Stimulated activated CD8-positive, alpha-beta memory T cell treated with anti-CD3 and anti-CD28 coated beads, Interleukin-7, amount 100 ng/mL, for 24 hours (primary cell): ENCODE measurements at regions not wholly inside any gene's neighbourhood (a gene's known extent, or its start where the extent isn't known, plus 50 kb on each side); places are given as distances from the start of the nearest gene placed in this dataset.

Experiments used
- DNase-seq: peaks from one replicate; pipeline ENCODE4 v3.0.0-alpha.2; 2020; ENCODE audit warnings: low read depth

DNA sequence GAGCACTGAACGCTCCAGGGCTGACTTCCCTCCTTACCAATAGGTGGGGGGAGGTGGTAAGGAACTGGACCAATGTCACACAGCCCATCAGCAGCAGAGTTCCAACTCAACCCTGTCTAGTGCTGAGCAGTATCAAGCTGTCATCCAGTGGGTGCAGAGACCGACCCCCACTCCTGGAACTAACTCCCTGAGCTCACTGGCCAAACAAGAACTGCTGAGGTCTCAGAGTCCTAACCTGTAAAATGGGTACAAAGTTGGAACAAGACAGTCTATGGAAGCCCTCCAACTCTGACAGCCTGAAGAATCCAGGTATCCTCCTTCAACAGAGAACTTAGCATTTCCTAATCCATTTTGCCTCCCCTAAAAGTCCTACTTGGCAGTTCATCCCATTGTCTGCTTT is 91.1 kb upstream of the CLMN start:
- DNase-seq, result no peak

DNA sequence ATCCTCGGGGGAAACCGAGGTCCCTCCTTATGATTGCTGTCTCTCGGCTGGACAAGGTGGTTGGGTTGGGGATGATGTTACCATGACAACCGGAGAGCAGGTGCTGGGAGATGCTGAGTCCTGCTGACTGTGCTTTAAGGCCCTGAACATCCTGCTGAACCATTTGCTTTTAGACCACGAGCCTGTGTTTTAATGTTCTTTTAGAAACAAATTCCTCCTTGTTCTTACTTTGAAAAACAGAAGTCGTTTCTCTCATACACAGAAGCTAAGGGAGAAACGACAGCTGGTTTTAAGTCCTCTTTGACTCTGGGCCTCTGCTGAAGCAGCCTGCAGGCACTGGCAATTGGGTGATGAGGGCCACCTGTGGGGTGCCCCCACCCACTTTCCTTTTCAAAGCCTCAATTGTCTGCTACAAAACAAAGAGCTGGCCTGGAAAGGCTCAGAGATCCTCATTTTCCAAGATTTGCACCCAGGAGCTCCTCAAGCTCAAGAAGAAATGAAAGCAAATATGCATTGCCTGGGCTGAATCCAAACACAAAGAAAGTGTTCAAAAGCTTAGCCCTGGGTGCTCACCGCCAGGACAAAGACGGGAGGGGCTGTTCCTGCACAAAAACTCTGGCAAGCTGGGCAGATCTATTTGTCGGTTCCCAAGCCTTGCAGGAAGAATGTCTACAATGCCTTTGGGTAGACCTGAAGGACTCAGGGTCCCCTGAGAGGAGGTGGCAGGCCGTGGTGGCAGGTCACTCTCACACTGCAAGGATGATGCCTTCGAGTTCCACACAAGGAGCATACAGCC is 90.0 kb upstream of the CLMN start:
- no peak for DNase-seq

DNA sequence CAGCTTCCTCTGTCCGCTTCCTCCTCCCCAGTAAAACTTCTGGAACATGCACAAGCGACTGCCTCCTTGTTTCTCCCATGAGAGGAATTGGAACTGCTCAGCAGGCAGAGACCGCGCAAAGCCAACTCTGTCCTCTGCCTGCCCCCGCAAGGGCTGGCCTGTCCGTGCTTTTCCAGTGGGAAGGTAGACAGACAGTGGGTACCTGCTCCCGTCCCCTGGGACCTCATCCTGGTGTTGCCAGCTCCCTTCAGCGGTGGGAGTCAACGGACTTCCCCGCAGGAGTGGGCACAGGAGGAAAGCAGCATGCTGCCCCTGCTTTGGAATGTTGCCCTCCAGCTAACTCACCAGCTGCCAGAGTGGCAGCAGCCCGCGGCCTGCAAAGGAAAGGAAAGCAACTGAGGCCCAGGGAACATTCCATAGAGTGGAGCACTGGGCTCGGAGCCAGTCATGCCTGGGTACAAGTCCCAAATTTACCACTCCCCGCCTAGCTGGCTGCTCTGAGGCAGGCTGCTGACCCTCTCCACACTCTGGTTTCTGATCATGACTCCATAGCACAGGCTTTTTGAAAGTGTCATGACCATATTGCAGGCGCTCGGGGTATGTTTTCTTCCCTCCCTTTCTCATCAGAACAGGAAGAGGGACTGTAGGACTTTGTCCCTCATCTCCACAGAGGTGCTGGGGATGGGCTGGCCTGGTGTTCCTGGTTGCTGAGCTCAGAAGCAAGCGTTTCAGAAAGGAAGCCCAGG is 89.2 kb upstream of the CLMN start:
- DNase-seq, result no peak

DNA sequence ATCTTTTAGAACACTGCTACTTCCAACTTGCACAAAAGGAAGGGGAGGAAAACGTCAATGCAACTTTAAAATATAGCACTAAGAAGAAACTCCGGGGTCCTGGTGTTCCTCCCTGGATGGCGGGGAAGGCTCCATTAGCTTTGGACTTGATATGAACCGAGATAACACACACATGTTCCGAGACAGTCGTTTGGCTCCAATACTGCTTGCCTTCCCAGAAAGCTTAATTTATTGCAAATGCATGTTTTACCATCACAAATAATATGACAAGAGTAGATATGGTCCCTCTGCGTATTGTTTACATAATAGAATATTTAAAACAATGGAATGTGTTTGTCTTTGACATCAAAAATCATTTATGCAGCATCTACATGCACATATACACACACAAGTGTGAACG is 87.6 kb upstream of the CLMN start:
- DNase-seq, result no peak

DNA sequence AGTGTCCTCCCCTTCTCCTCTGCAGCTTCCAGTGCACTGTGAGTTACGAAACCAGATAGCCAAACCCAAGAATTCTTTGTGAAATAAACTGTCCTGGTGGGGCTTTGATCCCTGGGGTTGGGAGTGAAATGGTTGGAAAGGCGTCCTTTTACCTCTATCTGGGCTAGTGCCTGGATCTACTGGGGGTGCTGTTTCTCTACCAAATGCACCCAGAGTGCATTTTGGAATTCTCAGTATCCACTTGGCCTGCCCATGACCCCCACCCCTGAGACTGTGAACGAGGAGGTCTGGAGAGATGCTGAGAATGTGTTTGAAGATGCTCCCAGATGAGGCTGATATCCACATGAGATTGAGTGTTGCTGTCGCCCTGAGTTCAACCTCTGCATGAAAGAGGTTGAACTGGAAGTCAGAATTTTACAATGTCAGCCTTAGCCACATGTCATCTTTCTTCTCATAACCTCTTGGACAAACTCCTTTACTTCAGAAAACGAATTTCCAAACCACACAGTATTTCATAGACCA is 87.1 kb upstream of the CLMN start:
- DNase-seq, result no peak

DNA sequence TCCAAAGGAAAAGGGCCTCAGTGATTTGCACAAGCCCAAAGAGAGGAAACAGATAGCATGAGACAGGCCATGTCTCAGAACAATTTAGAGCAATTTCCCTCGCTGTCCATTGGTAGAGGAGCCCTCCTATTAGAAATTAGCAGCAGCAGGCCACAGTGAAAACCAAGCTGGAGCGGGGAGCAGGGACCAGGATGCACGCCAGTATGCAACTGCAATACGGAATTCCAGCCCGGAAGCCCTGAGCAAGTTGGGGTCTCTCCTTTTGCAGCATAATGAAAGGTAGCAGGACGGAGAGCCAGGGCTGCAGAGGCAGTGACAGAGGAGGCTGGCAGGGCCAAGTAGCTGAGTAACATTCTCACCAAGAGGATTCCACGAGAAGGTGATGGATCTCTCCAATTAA is 84.9 kb upstream of the CLMN start:
- no peak for DNase-seq

DNA sequence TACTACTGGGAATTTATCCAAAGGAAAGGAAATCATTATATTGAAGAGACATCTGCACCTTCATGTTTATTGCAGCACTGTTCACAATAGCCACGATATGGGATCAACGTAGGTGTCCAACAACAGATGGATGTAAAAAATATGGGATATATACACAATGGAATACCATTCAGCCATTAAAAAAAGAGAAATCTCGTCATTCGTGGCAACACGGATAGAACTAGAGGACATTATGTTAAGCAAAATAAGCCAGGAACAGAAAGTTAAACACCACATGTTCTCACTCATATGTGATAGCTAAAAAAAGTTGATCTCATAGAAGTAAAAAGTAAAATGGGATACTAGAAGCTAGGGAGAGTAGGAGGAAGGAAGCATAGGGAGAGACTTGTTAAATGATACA is 82.9 kb upstream of the CLMN start:
- DNase-seq, result no peak

DNA sequence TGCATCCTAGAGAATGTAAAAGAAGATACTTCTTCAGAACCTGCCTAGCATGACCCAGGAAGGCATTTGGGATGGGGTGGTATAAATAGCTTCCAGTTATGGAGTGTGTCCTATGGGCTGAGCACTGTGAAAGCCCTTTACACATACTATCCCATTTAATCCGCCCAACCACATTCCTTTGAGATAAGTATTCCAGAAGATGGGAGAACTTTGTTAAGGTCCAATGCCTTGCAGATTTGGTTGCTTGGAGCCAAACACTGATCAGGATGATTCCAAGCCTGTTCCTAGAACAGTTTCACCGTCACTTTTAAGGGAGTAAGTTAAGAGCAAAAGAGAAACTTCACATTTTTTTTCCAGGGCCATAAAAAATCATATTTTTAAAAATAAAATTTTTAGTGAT is 82.5 kb upstream of the CLMN start:
- no peak for DNase-seq

DNA sequence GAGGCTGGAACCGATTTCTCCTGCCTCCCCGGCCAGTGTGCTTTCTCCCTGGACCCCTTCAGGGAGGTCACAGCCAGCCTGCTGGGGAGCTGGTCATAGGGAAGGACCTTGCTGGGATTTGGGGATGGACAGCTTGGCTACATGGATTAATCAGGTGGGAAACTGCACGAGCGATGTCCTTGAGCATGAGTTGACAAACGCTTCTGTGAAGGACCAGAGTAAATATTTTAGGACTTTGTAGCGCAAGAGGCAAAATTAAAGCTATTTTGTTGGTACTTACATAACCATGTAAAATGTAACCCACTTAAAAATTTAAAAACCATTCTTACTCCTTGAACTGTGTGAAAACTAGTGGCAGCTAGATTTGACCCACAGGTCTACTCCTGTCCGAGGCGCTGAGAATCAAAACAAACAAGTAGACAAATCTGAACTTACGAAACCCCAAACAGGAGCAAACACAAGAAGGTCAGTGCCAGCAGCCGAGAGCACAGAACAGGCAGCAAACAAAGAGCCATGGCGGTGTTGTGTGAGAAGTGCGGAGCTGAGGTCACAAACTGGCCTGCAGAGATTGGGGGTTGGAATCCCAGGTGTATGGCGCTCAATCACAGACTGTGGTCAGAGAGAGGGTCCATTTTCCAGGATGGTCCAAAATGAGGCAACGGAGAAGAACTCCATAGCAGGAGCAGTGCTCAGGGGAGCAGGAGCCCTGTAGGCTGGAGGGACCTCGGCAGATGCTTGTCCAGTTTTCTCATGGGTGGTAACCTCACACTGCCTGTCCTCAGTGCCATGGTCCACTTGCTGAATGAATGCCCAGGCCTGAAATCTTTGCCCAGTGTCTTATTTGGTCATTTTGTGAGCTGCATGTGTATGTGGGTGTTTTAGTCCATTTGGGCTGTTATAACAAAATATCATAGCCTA is 79.2 kb upstream of the CLMN start:
- DNase-seq, result no peak

DNA sequence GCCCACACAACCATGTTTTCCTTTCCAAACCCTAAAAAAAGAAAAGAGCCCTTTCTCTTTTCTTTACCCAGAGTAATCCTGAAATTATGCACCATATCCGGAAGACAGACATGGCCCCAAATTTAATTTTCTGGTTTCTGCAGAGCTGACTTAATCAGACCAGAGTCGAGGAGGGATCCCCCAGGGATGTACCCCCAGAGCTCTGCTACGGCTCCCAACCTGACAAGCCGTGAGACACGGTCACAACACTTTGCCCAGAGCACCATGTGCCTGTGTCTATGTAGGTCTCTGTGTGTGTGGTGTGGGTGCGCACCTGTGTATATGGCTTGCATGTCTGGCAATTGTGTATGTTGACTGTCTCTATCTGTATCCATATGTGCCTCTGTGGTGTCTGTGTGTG is 77.6 kb upstream of the CLMN start:
- no peak for DNase-seq

DNA sequence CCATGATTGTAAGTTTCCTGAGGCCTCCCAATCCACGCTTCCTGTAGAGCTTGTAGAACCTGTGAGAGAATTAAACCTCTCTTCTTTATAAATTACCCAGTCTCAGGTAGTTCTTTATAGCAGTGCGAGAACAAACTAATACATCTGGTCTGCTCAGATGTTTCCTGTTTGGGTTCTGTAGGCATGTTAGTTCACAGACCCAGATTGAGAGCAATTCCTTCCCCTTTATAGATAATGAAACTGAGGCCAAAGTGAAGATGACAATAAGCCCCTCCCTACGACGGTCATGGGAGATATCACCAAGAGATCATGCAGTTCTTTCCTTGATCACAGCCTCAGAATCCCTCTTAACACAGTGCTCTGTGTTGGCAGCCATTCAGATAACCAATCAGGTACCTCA is 76.5 kb upstream of the CLMN start:
- DNase-seq, result no peak

DNA sequence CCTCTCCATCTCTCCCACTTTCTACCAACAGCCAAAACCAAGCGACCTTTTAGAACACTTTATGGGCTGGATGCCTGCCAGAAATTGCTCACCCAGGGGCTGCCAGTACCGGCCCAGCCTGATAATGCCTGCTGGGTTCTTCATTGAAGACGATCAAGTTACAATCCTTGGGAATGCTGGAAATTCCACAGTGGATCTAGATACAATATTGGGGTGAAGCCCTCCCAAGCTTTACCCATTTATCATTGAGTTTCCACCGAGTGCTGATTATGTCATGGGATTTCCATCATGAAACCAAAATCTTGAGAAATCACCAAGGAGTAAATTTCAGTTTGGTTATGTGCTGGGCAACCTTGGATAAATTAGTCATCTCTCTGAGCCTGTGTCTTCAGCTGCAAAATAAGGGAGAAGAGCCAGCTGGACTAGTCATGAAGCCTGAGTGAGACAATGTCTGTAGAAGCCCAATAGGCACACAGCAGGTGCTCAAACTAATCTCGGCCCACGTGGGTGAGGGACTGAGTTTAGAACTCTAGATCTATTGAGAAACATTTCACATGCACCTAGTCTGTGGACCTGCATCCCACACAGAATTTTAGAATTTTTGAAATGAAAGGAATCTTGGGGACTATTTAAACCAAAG is 75.5 kb upstream of the CLMN start:
- DNase-seq, result no peak

DNA sequence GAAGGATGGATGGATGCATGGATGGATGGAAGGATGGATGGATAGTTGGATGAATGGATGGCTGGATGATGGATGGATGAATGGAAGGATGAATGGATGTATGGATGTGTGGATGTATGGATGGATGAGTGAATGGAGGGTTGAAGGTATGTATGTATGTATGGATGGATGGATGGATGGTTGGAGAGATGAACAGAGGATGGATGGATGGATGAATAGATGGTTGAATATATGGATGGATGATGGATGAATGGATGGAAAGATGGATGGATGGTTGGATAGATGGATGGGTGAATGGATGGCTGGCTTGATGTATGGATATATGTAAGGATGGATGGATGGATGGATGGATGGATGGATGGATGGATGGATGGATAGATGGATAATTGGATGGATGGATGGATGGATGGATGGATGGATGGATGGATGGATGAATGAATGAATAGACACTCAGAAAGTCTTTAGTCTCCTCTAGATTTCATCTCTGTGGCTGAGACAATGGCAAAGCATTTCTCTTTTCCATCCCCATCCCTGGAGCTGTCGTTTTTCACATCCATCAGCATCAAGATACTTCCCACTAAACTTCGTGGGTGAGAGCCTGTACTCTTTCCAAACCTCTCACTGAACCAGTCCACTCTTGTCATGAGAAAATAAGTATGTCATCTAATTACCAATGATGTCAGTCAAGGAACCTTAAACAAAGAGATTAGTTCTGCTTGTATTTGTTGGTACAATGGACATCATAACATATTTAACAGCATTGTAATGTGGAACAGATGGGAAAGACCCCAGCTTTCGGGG is 74.8 kb upstream of the CLMN start:
- no peak for DNase-seq

DNA sequence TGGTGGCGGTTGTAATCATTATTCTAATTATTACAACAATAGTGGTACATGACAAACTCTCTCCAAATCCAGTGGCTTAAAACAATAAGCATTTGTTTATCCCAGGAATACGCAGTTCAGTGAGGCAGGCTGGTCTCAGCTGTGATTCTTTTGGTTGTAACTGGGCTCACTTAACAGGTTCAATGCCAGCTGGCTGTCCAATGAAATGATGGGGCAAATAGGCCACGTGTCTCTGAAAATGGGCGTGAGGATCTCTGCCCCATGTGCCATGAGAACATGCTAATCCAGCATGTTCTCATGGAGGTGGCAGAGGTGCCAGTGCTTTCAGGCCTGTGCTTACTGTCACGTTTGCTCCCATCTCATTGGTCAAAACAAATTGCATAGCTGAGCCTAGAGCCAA is 73.1 kb upstream of the CLMN start:
- no peak for DNase-seq

DNA sequence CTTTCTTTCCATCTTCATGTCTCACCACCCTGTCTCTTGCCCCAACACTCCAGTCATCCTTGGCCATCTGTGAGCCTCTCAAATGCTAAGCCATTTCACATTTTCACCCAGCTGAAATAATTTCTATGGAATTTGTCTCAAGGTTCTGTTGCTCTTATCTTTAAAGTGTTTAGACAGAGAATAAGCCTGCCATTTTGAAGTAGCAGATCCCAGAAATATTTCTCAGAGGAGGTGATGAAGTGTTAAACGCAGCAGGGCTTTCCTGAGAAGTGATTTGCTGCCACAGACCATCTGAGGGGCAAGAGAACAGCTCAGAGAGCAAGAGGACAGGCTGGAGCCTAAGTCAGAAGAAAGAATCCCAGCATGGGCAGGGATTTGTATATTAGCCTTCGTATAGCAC is 71.6 kb upstream of the CLMN start:
- no peak for DNase-seq

DNA sequence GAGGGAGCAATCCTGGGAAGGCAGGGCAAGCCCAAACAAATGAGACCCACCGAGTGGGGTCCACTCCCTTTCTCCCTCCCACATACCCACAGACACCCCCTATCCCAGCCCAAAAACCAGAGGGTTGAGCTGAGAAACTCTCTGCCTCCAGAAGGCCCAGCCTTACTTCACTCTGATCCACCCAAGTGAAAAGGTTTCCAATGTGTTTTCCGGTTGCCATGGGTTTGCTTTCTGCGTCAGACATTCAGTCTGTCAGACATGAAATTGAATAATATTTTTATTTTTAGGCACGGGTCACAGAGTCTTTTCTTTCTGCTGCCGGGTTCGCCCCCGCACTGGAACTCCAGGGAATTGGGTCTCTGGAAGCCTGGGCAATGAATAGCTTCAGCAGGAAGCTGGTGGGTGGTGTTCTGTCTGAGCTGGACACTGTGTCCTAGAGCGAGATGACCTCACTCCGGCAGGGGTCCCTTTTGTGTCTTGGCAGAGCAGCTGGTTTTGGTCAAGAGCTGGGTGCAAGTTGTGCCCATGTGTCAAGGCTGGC is 69.8 kb upstream of the CLMN start:
- no peak for DNase-seq

DNA sequence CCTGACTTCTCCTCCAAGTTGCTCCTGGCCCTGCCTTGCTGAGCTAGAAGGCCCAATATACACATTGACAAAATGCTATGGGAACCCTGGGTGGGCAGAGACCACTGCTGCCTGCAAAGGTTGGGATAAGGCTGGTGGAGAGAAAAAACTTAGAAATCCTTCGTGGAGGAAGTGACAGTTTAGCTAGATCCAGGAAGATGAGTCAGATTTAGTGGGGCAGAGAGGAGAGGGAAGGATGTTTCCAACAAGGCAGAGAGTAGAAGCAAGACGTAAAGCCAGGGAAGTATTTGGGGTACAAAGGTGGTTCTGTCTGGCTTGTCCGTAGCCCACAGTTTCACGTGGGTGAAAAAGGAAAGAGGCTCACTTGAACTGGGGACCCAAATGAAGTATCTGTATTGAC is 69.0 kb upstream of the CLMN start:
- no peak for DNase-seq

DNA sequence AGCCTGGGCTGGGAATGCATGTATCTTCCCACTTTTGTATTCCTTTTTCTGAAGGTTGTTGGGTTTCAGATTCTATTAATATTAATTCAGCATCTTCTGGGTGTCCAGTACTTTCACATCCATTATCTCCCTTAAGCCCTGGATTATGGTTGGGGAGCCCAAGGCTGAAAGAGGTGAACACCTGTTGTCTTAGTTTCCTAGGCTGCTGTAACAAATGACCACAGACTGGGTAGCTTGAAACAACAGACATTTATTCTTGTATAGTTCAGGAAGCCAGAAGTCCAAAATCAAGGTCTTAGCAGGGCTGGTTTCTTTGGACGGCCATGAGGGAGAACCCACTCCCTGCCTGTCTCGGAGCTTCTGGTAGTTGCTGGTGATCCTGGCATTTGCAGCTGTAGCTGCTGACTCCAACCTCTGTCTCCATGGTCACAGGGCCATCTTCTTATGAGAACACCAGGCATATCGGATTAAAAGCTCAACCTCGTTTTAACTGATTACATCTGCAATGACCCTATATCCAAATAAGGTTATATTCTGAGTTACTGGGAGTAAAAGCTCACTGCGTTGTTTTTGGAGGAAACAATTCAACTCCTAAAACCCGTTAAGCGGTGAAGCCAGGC is 68.2 kb upstream of the CLMN start:
- no peak for DNase-seq

DNA sequence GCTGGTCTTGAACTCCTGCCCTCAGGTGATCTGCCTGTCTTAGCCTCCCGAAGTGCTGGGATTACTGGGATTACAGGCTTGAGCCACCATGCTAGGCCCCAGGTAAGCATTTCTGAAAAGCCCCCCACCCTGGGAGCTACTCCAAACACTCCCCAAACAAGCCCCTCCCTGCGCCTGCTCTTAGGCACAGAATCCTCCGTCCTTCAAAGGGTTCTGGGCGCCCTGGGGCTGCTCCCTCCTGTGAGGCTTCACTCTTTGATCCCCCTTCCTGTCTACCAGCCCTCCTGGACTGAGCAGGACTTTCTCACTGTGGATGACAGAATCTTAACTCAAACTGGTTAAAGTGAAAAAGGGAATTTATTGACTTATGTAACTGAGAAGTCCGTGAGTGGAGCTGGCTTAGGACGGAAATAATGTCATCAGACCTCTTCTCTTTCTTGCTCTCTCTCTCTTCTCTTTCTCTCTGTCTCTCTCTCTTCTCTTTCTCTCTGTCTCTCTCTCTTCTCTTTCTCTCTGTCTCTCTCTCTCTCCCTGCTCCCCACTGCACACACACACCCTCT is 66.9 kb upstream of the CLMN start:
- DNase-seq, result no peak

DNA sequence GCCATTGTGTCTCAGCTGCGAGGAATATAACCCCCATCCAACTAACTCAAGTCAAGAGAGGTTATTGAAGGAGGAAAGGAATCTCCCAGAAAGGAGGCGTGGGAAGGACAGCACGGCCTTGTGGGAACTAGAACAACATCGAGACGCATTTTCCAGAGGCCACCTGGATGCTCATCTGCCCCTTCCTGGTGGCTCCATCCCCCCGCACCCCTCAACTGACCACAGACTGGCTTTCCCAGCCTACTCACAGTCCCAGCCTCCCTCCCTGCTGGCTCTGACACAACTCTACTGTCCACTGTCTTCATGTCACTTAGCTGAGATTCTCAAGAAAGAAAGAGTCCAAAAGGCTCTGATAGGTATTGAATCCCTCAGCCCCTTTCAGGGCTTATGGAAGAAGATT is 66.0 kb upstream of the CLMN start:
- no peak for DNase-seq
